ENCODE measurements at regions not wholly inside any gene's neighbourhood (a gene's known extent, or its start where the extent isn't known, plus 50 kb on each side); places are given as distances from the start of the nearest gene placed in this dataset.
"Not testable (repeated sequence)": the region's sequence is repeated elsewhere in the genome, so short reads cannot be mapped to it uniquely, and the experiment has no call there.

DNA sequence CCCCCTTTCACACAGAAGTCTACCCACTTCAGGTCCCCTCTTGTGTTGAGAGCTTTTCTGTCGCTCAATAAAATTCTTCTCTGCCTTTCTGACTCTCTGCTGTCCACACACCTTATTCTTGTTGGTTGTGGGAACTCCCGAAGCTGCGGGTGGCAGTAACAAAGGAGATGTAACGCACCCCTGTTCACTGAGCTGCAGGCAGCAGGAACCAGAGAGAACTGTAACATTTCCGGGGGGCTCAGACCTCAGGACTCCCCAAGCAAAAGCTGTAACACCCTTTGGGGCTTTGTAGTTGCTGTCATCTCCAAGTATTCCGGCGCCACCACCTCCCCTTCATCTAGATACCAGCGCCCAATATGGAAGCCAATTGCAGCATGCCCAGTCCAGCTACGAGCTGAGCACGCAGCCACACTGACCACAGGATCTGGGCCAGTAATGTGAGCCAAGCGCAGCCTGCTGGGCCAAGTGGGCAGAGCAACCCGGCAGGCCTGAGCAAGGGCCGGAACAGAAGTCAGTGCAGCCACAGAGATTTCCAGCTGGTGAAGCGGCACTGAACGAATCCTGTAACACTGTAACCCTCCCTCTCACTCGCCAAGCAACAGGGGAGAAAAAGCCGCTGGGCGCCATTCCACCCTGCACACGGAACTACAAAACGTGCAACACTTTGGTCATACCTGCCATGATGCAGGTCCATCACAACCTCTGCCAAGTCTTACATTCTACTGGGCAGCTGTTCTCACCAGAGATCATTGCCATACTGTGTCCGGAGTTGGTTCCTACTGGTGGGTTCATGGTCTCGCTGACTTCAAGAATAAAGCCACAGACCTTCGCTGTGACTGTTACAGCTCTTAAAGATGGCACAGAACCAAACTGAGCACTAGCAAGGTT lies 194.3 kb downstream of the SPATA31A6 start:
- not testable (repeated sequence) for DNase-seq

DNA sequence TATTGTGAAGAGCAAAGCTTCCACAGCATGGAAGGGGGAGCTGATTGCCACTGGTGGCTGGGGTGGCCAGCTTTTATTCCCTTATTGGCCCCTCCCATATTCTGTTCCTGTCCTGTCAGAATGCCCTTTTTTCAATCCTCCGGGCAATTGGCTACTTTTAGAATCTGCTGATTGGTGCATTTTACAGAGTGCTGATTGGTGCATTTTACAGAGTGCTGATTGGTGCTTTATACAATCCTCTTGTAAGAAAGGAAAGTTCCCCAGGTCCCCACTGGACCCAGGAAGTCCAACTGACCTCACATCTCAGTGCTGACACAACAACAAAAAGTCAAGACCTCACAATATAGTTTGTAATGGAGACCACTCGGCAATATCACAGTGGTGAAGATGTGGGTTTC lies 195.0 kb downstream of the SPATA31A6 start:
- TF ChIP-seq POLR2A (IDR thresholded peaks at IDR 0.05; ENCODE audit: low read length) (no peak), GATA1 (IDR thresholded peaks at IDR 0.05; ENCODE audit: low read depth, low read length) (no peak)
- no peak for DNase-seq

DNA sequence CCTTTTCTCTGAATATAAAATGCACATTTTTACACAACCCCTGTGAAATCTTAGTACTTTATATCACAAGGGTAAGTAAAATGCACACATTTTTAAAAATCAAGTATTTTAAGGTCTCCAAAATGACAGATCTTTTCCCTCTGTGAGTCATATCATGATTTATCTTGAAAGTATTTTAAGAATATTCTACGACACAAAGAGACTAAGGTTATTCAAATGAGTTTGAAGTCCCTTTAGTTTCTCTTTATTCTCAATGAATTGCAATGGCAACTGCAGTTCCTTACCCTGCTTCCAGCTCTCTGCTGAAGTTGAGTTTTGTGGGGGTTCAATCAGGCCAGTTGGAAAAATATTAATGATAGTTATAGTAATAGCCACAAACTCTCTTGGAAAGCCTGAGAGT lies 196.1 kb downstream of the SPATA31A6 start:
- not testable (repeated sequence) for DNase-seq

DNA sequence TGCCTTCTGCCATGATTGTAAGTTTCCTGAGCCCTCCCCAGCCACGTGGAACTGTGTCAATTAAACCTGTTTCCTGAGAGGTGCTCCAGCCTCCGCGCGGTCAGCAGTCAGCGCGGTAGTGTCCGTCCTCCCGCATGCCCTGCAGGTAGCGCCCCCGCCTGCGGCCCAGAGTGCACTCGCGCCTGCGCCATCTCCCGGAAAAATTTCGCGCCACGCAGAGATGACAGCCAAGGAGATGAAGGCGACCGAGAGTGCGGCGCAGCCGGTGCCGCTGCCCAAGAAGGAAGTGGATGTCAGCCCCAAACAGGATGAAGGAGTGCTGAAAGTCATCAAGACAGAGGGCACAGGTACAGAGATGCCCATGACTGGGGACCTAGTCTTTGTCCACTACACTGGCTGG lies 201.1 kb downstream of the SPATA31A6 start:
- not testable (repeated sequence) for DNase-seq

- not testable (repeated sequence) for DNase-seq
Measured at GRCh38 chr9:42385574-42386120, 202.2 kb downstream of the SPATA31A6 start.

DNA sequence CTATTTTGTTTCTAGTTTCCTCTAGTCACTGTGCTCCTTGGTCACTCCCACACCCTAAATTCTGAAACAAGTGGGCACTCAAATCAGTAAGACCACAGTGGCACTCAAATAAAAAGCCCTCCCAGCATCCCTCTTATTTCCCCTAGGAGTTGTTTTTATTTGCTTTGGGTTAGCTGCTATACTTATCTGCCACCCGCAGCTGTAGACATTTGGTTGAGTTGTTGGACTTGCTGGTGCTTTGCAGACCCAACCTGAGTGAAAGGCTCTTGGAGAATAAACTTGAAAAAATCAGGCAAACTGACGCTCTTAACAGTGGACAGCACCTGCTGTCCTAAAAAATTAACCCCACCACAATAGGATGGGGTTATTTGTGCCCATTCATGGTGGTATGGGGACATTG lies 203.0 kb downstream of the SPATA31A6 start:
- no peak for DNase-seq

DNA sequence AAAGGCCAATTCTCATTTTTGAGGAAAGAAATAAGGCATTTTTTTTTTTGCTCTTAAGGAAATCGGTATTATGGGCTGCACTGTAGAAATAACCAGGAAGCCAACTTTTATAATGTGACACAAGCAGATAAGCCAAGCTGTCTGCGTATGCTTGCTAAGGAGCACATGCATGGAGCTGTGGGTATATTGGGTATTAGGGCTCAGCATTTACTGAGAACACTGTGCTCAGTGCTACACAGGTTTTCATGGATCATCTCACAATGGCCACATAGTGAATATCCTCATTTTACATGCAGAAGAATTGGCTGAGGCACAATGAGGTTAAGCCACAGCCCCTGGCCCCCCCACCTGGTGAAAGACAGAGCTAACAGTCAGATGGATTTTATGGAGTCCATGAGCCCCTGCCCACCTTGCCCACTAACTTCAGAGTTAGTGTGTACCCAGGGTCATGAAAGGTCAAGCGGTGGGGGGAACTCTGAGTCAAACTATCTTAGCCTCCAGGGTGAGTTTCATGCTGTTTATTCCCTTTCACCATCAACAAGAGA lies 204.8 kb downstream of the SPATA31A6 start:
- TF ChIP-seq POLR2A (IDR thresholded peaks at IDR 0.05; ENCODE audit: low read length), result no peak
- TF ChIP-seq GATA1 (IDR thresholded peaks at IDR 0.05; ENCODE audit: low read depth, low read length), result no peak
- DNase-seq, result no peak

More for the DNA sequence above, 203.0 kb downstream of the SPATA31A6 start:
- TF ChIP-seq POLR2A (IDR thresholded peaks at IDR 0.05; ENCODE audit: low read length) (no peak), GATA1 (IDR thresholded peaks at IDR 0.05; ENCODE audit: low read depth, low read length) (no peak)

DNA sequence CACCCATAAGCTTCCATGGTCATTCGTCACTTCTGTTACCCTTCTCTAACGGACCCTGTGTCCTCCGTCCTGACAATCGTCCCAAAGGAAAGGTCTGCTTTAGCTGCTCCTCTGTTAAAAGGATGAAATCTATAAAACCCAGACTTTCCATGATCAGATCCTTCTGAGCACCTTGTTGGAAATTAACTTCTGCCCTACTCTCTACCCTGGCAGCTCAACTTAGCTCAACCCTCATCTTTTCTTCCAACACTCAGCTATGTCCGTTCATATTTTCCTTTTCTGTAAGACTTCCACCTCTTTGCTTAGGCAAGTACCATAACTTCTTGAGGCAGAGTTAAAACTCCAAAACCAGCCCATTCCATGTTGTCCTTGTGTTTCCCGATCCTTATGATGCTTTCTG lies 205.4 kb downstream of the SPATA31A6 start:
- DNase-seq, result no peak

GRCh38 chr9:42392773-42393455 lies 209.5 kb downstream of the SPATA31A6 start:
- DNase-seq, result not testable (repeated sequence)

More for the DNA sequence above, 205.4 kb downstream of the SPATA31A6 start:
- TF ChIP-seq POLR2A (IDR thresholded peaks at IDR 0.05; ENCODE audit: low read length), result no peak
- no peak for TF ChIP-seq GATA1 (IDR thresholded peaks at IDR 0.05; ENCODE audit: low read depth, low read length)

DNA sequence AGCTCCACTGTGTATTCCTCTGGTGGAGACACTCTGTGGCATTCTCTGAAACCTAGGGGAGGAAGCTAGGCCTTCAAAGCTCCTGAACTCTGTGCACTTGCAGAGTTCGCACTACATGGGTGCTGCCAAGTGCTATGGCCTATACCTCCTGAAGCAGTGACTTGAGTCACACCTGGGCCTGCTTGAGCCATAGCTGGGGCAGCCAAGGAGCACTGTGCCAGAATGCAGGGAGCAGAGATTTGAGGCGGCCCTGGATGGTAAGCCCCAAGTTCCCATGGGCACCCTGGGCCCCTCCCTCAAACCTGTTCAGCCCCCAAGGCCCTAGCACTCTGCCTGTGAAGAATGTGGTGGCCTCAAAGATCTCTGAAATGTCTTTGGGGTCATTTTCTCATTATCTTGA lies 212.9 kb downstream of the SPATA31A6 start:
- DNase-seq, result no peak
- no peak for TF ChIP-seq GATA1 (IDR thresholded peaks at IDR 0.05; ENCODE audit: low read depth, low read length)
- no peak for TF ChIP-seq POLR2A (IDR thresholded peaks at IDR 0.05; ENCODE audit: low read length)

GRCh38 chr9:42397336-42397735 lies 213.9 kb downstream of the SPATA31A6 start:
- DNase-seq, result not testable (repeated sequence)

DNA sequence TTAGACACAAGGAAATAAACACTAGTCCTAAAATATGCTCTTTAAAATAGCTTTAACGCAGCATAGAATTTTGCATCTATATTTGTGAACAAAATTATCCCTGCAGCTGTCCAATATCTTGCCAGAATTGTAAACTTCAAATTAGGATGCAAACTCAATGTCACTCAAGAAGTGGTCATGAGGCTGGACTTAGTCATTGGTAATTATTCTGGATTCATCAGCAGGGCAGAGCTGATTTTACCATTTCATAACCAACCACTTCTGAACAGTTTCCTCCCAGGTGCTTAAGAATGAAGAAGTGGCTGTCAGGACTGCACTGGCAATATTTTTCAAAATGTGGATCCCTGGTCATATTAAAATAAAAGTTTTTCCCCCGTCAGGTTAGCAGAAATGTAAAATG lies 219.5 kb downstream of the SPATA31A6 start:
- not testable (repeated sequence) for DNase-seq

DNA sequence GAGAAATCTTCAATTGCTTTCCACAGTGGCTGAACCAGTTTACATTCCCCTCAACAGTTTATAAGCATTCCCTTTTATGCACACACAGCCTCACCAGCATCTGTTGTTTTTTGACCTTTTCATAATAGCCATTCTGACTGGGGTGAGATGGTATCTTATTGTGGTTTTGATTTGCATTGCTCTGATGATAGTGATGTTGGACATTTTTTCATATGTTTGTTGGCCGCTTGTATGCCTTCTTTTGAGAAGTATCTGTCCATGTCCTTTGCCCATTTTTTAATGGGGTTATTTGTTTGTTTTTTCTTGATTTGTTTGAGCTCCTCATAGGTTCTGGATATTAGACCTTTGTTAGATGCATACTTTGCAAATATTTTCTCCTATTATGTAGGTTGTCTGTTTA lies 226.1 kb downstream of the SPATA31A6 start:
- DNase-seq, result not testable (repeated sequence)

DNA sequence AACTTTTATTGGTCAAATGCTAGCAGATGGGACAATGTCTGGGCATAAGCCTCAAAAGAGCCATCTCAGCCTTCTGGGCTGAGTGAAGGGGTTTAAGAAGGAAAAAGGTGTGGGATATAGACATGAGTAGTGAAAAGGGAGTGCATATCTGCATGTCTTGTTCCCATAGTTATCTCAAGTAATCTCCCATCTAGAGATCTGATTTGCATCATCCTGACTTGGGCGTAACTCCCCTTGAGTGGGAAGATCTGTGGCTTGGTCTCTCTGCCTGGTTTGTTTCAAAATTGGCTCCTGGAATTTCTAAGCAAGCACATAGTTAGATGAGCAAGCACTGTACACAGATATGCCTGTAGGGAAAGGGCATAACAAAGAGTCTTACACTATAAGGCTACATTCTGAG lies 228.9 kb downstream of the SPATA31A6 start:
- DNase-seq, result not testable (repeated sequence)

DNA sequence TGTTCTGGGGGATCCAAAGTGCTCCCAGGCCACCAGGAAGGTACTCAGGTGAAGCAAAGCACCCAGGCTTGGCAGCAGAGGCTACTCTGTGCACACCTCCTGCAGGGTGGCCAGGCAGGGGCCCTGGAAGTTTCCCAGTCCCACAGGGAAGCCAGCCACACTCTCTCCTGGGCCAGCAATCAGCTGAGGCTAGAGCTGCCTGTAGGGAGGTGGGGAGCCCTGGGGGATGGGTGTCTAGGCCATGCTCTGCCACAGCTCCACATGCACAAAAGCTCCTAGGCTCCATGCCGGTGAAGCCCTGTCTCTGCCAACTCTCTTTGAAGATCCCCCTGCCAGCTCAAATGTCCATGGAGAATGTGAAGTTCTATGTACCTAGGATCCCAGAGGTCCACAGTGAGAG lies 231.4 kb downstream of the SPATA31A6 start:
- not testable (repeated sequence) for DNase-seq

DNA sequence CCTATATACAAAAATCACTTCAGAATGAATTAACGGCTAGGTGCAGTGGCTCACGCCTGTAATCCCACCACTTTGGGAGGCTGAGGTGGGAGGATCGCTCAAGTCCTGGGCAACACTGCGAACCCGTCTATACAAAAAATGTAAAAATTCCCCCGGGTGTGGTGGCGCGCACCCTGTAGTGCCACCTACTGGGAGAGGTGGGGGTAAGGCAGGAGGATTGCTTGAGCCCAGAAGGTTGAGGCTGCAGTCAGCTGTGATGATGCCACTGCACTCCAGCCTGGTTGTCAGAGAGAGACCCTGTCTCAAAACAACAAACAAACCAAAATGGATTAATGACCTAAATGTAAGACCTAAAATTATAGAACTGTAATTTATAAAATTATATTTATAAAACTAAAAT lies 236.2 kb downstream of the SPATA31A6 start:
- not testable (repeated sequence) for DNase-seq

- DNase-seq, result not testable (repeated sequence)
Measured at GRCh38 chr9:42420324-42420723, 236.9 kb downstream of the SPATA31A6 start.

- not testable (repeated sequence) for DNase-seq
Measured at GRCh38 chr9:42421630-42422029, 238.2 kb downstream of the SPATA31A6 start.

DNA sequence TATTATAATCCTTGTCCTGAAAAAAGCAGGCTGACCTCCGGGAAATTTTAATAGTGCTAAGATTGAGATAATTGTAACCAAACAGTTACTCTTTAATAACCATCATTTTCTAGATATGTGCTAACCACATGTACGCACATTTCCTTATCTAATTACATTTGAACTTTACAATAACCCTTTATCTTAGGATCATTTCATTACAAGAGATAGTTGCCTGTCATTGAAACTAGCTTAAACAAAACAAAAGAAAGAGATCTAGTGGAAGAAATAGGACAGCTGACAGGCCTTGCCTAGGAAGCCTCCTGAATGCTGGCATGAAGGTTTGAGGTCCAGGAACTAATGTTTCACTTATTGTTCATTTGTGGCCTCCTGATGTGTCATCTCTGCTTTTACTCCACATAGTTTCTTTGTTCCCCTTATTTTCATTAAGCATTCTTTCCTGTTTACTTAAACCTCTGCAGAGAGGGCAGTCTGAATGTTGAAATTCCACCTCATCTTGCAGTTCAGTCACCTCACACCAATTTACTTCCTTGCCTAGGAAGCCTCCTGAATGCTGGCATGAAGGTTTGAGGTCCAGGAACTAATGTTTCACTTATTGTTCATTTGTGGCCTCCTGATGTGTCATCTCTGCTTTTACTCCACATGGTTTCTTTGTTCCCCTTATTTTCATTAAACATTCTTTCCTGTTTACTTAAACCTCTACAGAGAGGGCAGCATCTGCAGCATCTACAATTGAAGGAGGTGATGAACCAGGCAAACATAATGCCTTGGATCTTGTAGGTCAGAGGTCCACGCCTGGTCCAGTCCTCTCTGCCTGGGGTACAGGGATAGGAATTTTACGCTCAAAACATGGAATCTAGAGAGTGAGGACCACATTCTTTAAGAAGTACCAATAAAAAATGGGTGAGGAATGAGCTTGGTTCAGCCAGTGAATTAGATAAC lies 247.5 kb downstream of the SPATA31A6 start:
- not testable (repeated sequence) for DNase-seq

DNA sequence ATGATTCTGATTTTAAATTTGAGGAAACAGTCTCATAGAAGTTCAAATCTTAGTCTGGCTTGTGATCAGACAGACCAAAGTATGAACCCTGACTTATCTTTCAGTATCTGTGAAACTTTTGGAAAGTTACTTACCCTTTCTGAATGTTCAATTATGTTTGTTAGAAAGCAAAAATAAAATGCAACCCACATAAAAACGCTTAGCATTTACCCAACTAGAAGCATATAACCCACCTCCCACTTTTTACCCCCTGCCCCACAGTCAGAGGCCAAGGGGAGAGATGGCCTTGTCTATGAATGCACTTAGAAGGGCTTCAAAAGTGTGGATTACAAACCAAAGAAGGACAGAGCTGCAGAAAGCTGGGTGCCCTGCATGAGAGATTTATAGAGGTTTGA lies 248.2 kb downstream of the SPATA31A6 start:
- not testable (repeated sequence) for DNase-seq

All from erythroblast (primary cell).